T1000 (cell line): ENCODE measurements at regions not wholly inside any gene's neighbourhood (a gene's known extent, or its start where the extent isn't known, plus 50 kb on each side); places are given as distances from the start of the nearest gene placed in this dataset.
A peak's percentile ranks its signal among the peaks of the same experiment; 100 is the strongest.
"Not testable (repeated sequence)": the region's sequence is repeated elsewhere in the genome, so short reads cannot be mapped to it uniquely, and the experiment has no call there.

Experiments used
- DNase-seq: peaks from one replicate; lab custom pipeline; 2025; ENCODE audit warnings: mixed read lengths; lab: John Stamatoyannopoulos, UW

GRCh38 chr22:25417826-25418225 lies 146.6 kb upstream of the GRK3 start:
- not testable (repeated sequence) for DNase-seq

GRCh38 chr22:25419247-25420113 lies 145.0 kb upstream of the GRK3 start:
- no peak for DNase-seq

DNA sequence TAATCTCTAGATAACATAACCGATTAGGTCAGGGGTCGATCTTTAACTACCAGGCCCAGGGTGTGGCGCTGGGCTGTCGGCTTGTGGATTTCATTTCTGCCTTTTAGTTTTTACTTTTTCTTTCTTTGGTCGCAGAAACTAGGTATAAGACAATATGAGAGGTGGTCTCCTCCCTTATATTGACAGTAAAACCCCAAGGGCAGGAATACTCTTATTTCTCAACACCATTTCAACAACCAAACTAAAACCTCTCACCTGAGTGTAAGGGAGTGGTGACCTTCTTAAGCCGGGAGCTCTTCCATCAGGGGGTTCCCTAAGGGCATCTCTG lies 144.4 kb upstream of the GRK3 start:
- not testable (repeated sequence) for DNase-seq

DNA sequence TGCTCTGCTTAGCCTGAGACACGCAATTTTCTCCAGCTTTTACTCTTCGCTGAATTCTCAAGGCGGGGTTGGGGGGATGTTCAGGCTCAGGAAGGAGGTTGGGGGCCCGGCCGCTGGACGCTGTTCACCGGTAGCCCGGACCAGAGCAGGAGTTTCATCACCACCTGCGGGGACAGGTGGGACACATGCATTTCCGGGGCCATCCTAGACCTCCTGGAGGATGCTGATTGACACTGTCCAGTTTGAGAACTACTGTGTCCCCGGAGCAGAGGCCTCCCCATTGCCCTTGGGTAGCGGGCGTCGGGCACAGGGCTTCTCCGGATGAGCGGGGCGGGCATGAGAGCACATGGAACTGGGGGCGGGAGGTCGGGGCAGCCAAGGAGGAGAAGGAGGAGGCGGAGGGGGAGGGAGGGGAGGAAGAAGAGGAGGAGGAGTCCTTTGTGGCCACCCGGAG lies 144.0 kb upstream of the GRK3 start:
- no peak for DNase-seq

DNA sequence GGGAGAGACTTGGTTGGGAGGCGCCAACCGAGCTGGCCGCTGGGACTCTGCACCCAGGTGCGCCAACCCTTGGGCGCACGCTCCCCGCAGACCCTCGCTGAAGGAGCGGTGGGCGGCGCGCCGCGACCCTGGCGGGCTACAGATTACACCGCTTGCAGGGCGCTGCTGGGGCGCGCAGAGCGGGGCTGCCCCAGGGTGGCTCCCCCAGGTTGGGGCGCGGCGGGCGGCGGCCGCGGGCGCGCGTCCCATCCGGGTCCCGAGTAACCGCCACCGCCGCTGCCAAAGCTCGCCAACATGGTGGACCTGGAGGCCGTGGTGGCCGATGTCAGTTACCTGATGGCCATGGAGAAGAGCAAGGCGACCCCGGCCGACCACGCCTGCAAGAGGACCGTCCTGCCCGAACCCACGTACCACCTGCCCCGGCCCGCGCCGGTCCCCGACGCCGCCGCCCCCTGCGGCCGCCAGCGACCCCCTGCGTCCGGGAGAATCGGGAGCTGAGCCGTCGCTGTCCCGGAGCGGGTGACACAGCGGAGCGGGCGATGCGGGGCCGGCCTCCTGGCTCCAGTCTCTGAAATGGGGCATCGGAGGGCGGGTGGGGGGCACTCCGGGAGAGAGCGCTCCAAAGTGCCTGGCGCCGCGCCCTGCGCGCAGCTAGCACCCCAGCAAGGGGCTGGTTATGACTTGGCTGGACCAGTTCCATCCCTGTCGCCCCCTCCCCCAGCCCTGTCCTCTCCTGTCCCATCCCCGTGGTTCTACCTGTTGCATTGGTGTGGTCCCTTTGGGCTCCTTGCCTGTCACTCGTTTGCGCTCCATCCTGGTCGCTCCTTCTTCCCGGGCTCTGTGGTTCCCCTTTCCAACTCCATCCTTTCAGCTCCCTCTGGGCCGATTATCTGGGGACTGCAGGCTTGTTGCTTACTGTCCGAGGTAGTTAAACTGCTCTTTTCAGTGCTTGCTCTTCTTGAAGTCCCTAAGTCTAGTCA lies 143.3 kb upstream of the GRK3 start:
- no peak for DNase-seq

- not testable (repeated sequence) for DNase-seq
These were observed 137.8 kb upstream of the GRK3 start for GRCh38 chr22:25426530-25427308.

DNA sequence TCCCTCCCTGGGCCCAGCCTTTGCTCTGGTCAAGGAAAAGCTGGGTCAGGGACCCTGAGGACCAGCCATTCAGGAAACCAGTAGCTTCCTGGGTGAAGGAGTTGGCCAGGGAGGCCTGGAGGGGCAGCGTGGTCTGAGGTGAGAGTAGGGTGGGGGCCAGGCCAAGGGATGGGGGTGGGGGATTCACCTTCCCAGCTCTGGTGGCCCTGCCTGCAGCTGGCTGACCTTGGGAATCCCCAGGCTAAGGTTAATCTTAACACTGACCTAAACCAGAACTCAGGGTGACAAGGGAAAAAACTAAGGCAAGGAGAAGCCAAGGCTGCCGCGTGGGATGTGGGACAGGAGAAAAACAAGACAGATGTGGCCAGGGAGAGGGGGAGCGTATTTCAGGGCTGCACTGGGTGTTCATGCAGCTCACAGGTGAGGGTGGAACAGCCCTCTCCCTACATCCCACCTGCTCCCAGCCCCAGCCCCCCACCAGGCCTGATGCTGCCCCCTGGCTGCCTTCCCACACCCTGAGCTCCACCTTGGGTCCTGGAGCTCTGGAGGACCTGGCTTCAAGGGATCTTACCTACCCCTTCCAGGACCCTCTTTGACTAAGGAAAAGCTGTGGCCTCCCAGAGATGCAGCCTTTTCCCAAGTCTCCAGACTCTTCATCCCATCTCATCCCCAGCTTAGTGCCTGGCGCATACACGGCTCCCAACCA lies 132.7 kb upstream of the GRK3 start:
- not testable (repeated sequence) for DNase-seq

DNA sequence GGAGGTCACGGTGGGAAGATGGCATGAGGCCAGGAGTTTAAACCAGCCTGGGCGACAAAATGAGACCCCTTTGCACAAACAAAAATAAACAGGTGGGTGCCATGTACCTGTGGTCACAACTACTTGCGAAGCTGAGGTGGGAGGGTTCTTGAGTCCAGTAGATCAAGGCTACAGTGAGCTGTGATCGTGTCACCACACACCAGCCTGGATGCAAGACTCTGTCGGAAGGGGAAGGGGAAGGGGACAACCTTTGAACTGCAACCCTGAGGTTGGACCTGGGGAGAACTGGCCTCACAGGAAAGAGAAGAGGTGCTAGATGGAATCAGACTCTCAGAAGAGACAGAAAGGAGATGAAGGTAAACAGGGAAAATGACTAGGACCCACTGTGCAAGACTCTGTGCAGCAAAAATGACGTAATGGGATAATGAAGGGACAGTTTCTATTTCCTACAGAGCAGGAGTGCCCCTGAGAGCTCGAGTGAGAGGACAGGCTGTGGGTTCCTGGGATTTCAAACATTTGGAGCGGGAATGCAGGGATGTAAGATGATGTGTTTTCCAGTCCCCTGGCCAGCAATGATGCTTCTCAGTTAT lies 131.0 kb upstream of the GRK3 start:
- not testable (repeated sequence) for DNase-seq

GRCh38 chr22:25437414-25438160 lies 126.9 kb upstream of the GRK3 start:
- no peak for DNase-seq

GRCh38 chr22:25447067-25447685 lies 117.3 kb upstream of the GRK3 start:
- DNase-seq, result no peak

DNA sequence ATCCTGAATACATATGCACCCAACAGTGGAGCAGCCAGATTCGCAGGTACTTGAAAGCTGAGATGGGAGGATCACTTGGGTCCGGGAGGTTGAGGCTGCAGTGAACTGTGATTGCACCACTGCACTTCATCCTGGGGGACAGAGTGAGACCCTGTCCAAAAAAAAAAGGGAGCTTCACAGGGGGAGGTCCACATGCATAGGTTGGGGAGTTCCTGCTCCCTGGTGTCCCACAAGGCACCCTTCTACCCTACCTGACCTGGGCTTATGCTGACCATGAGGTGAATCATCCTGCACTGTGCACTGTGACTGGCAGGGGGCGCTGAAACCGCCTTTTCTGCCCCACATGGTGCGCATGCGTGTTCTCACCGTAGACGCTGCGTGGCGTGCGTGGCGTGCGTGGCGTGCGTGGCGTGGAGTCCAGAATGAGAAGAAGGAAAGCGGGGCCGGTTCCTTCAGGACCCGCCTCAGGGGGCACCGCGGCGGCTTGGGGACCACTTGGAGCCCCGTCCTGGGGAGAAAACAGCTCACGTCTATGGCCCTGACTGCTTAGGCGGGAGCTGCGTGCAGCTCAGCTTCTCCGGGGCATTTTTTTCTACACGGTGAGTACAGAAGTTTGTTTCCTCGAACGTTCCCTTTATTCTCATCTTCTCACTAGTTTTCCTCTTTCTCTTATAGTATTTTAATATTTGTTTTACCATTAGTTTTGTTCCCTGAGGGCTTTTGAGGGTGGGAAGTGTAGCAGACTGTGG lies 116.6 kb upstream of the GRK3 start:
- peak; percentile 86 for DNase-seq

GRCh38 chr22:25448435-25449051 lies 115.9 kb upstream of the GRK3 start:
- DNase-seq, result no peak

GRCh38 chr22:25449781-25450317 lies 114.6 kb upstream of the GRK3 start:
- DNase-seq, result no peak

- no peak for DNase-seq
These were observed 112.9 kb upstream of the GRK3 start for GRCh38 chr22:25451480-25452114.

DNA sequence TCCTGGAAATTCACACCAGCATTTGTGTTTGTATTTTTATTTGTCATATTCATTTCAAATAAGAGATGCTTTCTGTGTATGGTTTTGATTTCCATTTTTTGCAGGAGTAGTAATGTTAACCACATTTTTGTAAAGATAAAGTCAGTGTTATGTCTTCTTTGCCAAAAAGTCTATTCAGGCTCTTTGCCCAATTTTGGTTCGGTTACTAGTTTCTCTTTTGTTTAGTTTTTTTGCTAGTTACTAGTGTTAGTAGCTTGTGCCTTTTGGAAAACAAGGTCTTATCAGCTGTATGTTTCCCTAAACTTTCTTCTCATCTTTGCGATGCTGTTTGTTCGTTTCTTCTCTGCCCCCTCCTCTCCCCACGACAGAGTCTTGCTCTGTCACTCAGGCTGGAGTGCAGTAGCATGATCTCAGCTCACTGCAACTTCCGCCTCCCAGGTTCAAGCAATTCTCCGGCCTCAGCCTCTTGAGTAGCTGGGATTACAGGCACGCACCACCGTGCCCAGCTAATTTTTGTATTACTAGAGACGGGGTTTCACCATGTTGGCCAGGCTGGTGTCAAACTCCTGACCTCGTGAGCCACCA lies 112.3 kb upstream of the GRK3 start:
- DNase-seq, result no peak

DNA sequence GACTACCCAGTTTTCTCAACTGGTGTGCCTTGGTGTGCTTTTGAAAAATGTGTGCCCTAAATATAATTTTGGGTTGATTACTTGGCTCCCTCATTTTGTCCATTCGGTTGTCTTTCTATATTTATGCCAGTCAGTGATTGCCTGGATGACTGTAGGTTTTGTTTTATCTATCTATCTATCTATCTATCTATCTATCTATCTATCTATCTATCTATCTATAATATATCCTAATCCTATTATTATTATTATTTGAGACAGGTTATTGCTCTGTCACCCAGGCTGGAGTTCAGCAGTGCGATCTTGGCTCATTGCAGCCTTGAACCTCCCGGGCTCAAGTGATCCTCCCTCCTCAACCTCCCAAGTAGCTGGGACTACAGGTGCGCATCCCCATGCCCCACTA lies 111.4 kb upstream of the GRK3 start:
- no peak for DNase-seq

GRCh38 chr22:25453557-25453956 lies 110.9 kb upstream of the GRK3 start:
- DNase-seq, result no peak
